ENCODE measurements at regions not wholly inside any gene's neighbourhood (a gene's known extent, or its start where the extent isn't known, plus 50 kb on each side); places are given as distances from the start of the nearest gene placed in this dataset.
"Not testable (repeated sequence)": the region's sequence is repeated elsewhere in the genome, so short reads cannot be mapped to it uniquely, and the experiment has no call there.

DNA sequence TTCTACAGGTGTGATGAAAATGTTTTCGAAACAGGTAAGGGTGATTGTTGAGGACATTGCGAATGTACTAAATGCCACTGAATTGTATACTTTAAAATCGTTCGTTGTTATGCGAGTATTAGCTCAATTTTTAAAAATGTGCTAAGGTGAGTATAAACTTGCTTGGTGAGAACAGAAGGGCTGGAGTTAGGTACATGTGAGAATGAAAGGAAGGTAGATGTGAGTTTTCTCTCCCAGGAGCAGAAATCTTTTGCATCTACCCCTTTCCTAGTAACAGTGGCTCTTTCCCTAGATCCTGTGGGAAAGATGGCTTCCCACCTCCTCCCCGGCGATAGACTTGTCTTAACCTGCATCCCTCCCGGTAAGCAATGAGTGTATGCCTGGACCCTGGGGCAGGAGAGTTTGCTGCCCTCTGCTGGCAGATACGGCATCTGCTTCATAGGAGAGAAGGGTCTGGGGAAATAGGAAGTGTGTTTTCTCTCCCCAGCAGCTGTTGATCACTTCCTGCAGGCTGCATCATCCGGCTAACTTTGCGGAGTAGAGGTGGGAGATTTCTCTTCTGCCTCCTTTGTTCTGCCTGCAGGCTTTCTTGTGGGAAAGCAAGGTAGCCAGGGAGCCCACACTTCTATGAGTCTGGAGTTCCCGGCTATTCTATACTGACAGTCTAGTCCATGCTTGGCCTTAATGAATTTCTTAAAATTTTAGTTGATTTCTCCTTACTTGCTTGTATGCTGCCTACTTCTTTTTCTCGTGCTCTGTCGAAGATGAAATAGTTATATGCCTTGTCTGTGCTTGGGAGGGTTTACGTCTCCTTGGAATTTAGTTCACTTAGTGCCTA lies 373.3 kb upstream of the SEMA6A start:
- no peaks in the 10 kb centered on the region for H3K9me3 ChIP-seq (ENCODE audit: control insufficient read depth in 2 of 2, insufficient read depth in 1 of 2, low read depth in 1 of 2, low read length in 1 of 2)
- no peaks in the 10 kb centered on the region for H3K27me3 ChIP-seq (ENCODE audit: control insufficient read depth in 3 of 3, insufficient read depth in 3 of 3, low read length in 3 of 3)
- no peaks in the 10 kb centered on the region for H3K36me3 ChIP-seq (ENCODE audit: control insufficient read depth in 3 of 3, insufficient read depth in 2 of 3, low read depth in 1 of 3, low read length in 3 of 3)
- H3K4me1 ChIP-seq (ENCODE audit: control insufficient read depth in 3 of 3, insufficient read depth in 2 of 3, low read depth in 1 of 3, low read length in 2 of 3): no peaks in the 10 kb centered on the region
- DNase-seq (peak; percentile 76 to 85), FAIRE-seq (no peak)
- no peak overlapping the region for H3K27ac ChIP-seq (ENCODE audit: low read depth in 1 of 3, low read length in 2 of 3)
- no peak overlapping the region for H3K4me3 ChIP-seq (ENCODE audit: low read depth in 1 of 3, low read length in 3 of 3)
- 56 to 67% (median 60%) methylated on average over 15 of the region's 15 CpGs for WGBS, 3 donors

DNA sequence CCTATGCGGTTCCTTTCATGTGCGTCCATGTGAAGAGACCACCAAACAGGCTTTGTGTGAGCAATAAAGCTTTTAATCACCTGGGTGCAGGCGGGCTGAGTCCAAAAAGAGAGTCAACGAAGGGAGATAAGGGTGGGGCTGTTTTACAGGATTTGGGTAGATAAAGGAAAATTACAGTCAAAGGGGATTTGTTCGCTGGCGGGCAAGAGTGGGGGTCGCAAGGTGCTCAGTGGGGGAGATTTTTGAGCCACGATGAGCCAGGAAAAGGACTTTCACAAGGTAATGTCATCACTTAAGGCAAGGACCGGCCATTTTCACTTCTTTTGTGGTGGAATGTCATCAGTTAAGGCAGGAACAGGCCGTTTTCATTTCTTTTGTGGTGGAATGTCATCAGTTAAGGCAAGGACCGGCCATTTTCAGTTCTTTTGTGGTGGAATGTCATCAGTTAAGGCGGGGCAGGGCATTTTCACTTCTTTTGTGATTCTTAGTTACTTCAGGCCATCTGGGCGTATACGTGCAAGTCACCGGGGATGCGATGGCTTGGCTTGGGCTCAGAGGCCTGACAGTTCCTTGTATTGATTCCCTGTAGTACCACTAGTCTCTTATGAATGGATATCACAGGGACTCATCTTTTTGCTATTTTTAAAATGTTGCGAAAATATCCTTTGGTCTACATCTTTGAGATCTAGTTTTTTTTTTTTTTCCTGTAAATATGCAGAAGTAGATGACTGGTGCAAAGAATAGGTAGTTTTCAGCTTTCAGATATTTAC lies 371.2 kb upstream of the SEMA6A start:
- not testable (repeated sequence) for H3K4me1 ChIP-seq (ENCODE audit: control insufficient read depth in 3 of 3, insufficient read depth in 2 of 3, low read depth in 1 of 3, low read length in 2 of 3); H3K36me3 ChIP-seq (ENCODE audit: control insufficient read depth in 3 of 3, insufficient read depth in 2 of 3, low read depth in 1 of 3, low read length in 3 of 3); H3K27me3 ChIP-seq (ENCODE audit: control insufficient read depth in 3 of 3, insufficient read depth in 3 of 3, low read length in 3 of 3); FAIRE-seq; H3K27ac ChIP-seq (ENCODE audit: low read depth in 1 of 3, low read length in 2 of 3); H3K4me3 ChIP-seq (ENCODE audit: low read depth in 1 of 3, low read length in 3 of 3); DNase-seq; H3K9me3 ChIP-seq (ENCODE audit: control insufficient read depth in 2 of 2, insufficient read depth in 1 of 2, low read depth in 1 of 2, low read length in 1 of 2)
- WGBS, 3 donors: 83 to 86% (median 84%) methylated on average over 17 of the region's 17 CpGs

DNA sequence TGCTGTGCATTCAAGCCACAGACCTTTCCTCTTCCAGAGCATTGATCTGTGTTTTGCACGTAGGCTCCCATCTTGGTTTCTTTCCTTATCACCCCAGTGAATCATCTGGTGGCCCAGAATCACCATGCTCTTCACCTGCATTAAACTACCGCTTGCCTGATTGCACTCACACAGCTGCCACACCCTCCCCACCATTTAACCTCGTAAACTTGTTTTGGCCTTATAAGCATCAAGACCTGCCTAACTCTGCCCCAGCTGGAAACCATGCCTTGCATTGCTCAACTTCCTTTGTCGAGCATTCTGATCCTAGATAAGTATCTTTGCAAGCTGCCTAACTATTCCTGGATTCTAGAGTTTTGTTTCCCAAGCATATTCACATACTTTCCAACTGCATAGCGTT lies 369.6 kb upstream of the SEMA6A start:
- no peak overlapping the region for H3K4me3 ChIP-seq (ENCODE audit: low read depth in 1 of 3, low read length in 3 of 3)
- H3K27me3 ChIP-seq (ENCODE audit: control insufficient read depth in 3 of 3, insufficient read depth in 3 of 3, low read length in 3 of 3): peaks cover 0 to 3% (median 0%) of the 10 kb centered on the region in 3 donors
- DNase-seq: no peak
- H3K9me3 ChIP-seq (ENCODE audit: control insufficient read depth in 2 of 2, insufficient read depth in 1 of 2, low read depth in 1 of 2, low read length in 1 of 2): no peaks in the 10 kb centered on the region
- H3K27ac ChIP-seq (ENCODE audit: low read depth in 1 of 3, low read length in 2 of 3): no peak overlapping the region
- H3K36me3 ChIP-seq (ENCODE audit: control insufficient read depth in 3 of 3, insufficient read depth in 2 of 3, low read depth in 1 of 3, low read length in 3 of 3): no peaks in the 10 kb centered on the region
- 40 to 70% (median 59%) methylated on average over 5 of the region's 5 CpGs for WGBS, 3 donors
- FAIRE-seq: no peak
- no peaks in the 10 kb centered on the region for H3K4me1 ChIP-seq (ENCODE audit: control insufficient read depth in 3 of 3, insufficient read depth in 2 of 3, low read depth in 1 of 3, low read length in 2 of 3)

DNA sequence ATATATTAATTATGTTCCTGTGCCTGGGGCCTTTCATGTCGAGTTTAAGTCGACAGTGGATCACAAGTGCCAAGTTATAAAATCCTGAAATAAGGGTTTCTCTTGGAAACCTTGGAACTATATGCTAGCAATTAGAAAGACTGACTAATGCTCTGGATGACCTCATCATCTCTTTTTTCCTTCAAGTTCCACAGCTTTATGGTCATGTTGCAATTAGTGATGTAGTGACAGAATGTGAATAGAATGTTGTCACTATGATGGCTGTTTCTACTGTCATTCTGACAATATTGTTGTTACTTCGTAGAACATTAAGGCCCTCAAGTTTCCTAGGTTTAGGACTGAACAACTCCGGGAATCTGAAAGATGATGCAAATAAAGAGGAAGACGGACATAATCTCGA lies 368.0 kb upstream of the SEMA6A start:
- Histone ChIP-seq H3K4me3 (ENCODE audit: low read depth in 1 of 3, low read length in 3 of 3) (no peak overlapping the region), H3K9me3 (ENCODE audit: control insufficient read depth in 2 of 2, insufficient read depth in 1 of 2, low read depth in 1 of 2, low read length in 1 of 2) (no peaks in the 10 kb centered on the region), H3K36me3 (ENCODE audit: control insufficient read depth in 3 of 3, insufficient read depth in 2 of 3, low read depth in 1 of 3, low read length in 3 of 3) (no peaks in the 10 kb centered on the region), H3K27me3 (ENCODE audit: control insufficient read depth in 3 of 3, insufficient read depth in 3 of 3, low read length in 3 of 3) (peaks cover 0 to 5% (median 0%) of the 10 kb centered on the region in 3 donors), H3K4me1 (ENCODE audit: control insufficient read depth in 3 of 3, insufficient read depth in 2 of 3, low read depth in 1 of 3, low read length in 2 of 3) (no peaks in the 10 kb centered on the region), H3K27ac (ENCODE audit: low read depth in 1 of 3, low read length in 2 of 3) (no peak overlapping the region)
- FAIRE-seq: no peak
- peak in 1 of 2 donors; percentile 8 for DNase-seq
- 68 to 80% (median 78%) methylated on average over 6 of the region's 6 CpGs for WGBS, 3 donors

DNA sequence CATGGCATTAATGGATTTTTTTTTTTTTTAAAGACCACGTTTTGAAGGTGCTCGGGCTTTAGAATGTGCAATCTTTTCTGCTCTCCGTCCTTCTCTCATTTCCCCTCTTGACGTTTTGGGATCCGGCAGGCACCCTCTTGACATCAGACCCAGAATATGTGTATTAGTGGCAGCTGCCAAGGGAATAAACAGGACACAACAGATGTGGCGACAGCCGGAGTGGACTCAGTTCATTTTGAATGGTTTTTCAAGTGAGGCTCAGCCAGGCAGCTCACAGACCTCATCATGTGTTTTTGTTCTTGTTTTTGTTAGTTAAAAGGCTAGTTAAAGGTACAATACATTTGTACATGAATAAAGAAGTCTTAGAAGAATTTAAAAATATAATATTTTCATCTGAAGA lies 365.0 kb upstream of the SEMA6A start:
- WGBS, 3 donors: 62 to 82% (median 75%) methylated on average over 7 of the region's 7 CpGs
- FAIRE-seq: no peak
- H3K36me3 ChIP-seq (ENCODE audit: control insufficient read depth in 3 of 3, insufficient read depth in 2 of 3, low read depth in 1 of 3, low read length in 3 of 3): no peaks in the 10 kb centered on the region
- H3K4me1 ChIP-seq (ENCODE audit: control insufficient read depth in 3 of 3, insufficient read depth in 2 of 3, low read depth in 1 of 3, low read length in 2 of 3): no peaks in the 10 kb centered on the region
- no peak overlapping the region for H3K4me3 ChIP-seq (ENCODE audit: low read depth in 1 of 3, low read length in 3 of 3)
- H3K9me3 ChIP-seq (ENCODE audit: control insufficient read depth in 2 of 2, insufficient read depth in 1 of 2, low read depth in 1 of 2, low read length in 1 of 2): no peaks in the 10 kb centered on the region
- peaks cover 0 to 5% (median 0%) of the 10 kb centered on the region in 3 donors for H3K27me3 ChIP-seq (ENCODE audit: control insufficient read depth in 3 of 3, insufficient read depth in 3 of 3, low read length in 3 of 3)
- H3K27ac ChIP-seq (ENCODE audit: low read depth in 1 of 3, low read length in 2 of 3): no peak overlapping the region
- no peak for DNase-seq

DNA sequence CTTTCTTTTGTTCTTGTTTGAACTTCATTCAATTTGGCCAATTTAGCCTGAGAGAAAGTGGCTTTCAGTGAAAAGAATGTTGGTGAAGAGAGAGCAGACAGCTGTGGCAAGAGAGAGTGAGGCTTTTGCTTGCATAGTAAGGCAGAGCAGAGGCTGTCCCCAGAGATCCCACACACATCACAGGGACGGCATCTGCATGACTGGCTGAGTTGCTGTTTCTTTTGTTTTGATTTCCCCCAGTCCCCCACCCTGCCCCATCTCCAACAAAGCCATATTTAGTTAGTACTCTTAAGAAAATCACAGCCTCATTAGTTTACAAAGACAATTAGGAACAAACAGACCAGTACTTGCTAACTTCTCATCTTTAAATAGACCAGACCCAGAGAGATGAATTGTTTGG lies 363.9 kb upstream of the SEMA6A start:
- Histone ChIP-seq H3K9me3 (ENCODE audit: control insufficient read depth in 2 of 2, insufficient read depth in 1 of 2, low read depth in 1 of 2, low read length in 1 of 2) (no peaks in the 10 kb centered on the region), H3K27me3 (ENCODE audit: control insufficient read depth in 3 of 3, insufficient read depth in 3 of 3, low read length in 3 of 3) (peaks cover 0 to 5% (median 0%) of the 10 kb centered on the region in 3 donors), H3K36me3 (ENCODE audit: control insufficient read depth in 3 of 3, insufficient read depth in 2 of 3, low read depth in 1 of 3, low read length in 3 of 3) (no peaks in the 10 kb centered on the region), H3K27ac (ENCODE audit: low read depth in 1 of 3, low read length in 2 of 3) (no peak overlapping the region), H3K4me3 (ENCODE audit: low read depth in 1 of 3, low read length in 3 of 3) (no peak overlapping the region), H3K4me1 (ENCODE audit: control insufficient read depth in 3 of 3, insufficient read depth in 2 of 3, low read depth in 1 of 3, low read length in 2 of 3) (no peaks in the 10 kb centered on the region)
- DNase-seq (no peak), FAIRE-seq (no peak)
- whole genome bisulfite sequencing, 3 donors: 23 to 56% (median 29%) methylated on average over 1 of the region's 1 CpG

DNA sequence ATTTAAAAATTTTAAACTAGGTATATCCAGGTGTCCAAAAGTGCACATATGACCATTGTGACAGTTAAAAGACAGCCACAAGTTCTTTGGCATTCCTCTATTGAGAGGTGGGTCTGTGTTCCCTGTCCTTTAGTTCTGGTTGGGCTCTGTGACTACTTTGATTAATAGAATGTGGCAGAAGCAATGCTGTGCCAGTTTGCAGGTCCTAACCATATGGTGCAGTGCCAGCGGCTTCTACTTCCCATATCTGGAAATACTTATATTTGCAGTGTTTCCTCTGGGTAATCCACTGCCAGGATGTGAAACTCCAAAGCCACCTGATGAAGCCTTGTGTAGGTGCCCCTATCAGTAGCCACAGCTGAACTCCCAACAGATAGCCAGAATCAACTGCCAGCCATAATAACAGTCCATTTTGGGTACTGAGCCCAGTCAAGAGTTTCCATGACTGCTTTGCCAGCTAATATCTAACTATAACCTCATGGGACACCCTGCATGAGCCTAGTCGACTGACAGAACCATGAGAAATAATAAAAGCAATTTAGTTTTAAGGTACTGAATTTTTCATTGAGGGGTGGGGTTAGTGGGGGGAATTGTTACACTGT lies 361.0 kb upstream of the SEMA6A start:
- 74 to 89% (median 85%) methylated on average over 2 of the region's 2 CpGs for WGBS, 3 donors
- no peaks in the 10 kb centered on the region for H3K36me3 ChIP-seq (ENCODE audit: control insufficient read depth in 3 of 3, insufficient read depth in 2 of 3, low read depth in 1 of 3, low read length in 3 of 3)

DNA sequence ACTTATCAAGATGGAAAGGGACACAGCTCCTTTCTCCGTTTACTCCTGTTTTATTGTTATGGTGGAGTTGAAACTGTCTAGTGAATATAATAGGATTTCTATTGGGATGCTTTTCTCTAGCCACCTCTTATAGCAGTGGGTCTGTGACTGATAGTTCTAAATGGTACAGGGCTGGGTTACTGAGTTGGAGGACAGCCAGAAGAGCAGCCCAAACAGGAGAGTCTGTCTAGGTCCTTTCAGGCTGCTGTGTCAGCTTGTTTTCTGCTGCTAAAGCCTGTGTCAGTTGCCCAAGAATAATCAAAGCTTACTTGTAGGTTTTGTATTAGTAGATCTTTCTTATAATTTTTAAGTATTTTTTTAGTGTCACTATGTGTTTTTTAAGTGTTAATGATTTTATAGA lies 356.0 kb upstream of the SEMA6A start:
- 63 to 90% (median 71%) methylated on average over 1 of the region's 1 CpG for WGBS, 3 donors
- Histone ChIP-seq H3K27me3 (ENCODE audit: control insufficient read depth in 3 of 3, insufficient read depth in 3 of 3, low read length in 3 of 3) (peaks cover 0 to 3% (median 0%) of the 10 kb centered on the region in 3 donors), H3K4me1 (ENCODE audit: control insufficient read depth in 3 of 3, insufficient read depth in 2 of 3, low read depth in 1 of 3, low read length in 2 of 3) (no peaks in the 10 kb centered on the region), H3K27ac (ENCODE audit: low read depth in 1 of 3, low read length in 2 of 3) (no peak overlapping the region), H3K36me3 (ENCODE audit: control insufficient read depth in 3 of 3, insufficient read depth in 2 of 3, low read depth in 1 of 3, low read length in 3 of 3) (no peaks in the 10 kb centered on the region), H3K4me3 (ENCODE audit: low read depth in 1 of 3, low read length in 3 of 3) (no peak overlapping the region), H3K9me3 (ENCODE audit: control insufficient read depth in 2 of 2, insufficient read depth in 1 of 2, low read depth in 1 of 2, low read length in 1 of 2) (no peaks in the 10 kb centered on the region)
- FAIRE-seq (no peak), DNase-seq (no peak)

More for the DNA sequence above, 361.0 kb upstream of the SEMA6A start:
- H3K4me3 ChIP-seq (ENCODE audit: low read depth in 1 of 3, low read length in 3 of 3): no peak overlapping the region
- no peaks in the 10 kb centered on the region for H3K9me3 ChIP-seq (ENCODE audit: control insufficient read depth in 2 of 2, insufficient read depth in 1 of 2, low read depth in 1 of 2, low read length in 1 of 2)
- H3K4me1 ChIP-seq (ENCODE audit: control insufficient read depth in 3 of 3, insufficient read depth in 2 of 3, low read depth in 1 of 3, low read length in 2 of 3): no peaks in the 10 kb centered on the region
- DNase-seq (no peak), FAIRE-seq (no peak)
- H3K27me3 ChIP-seq (ENCODE audit: control insufficient read depth in 3 of 3, insufficient read depth in 3 of 3, low read length in 3 of 3): peaks cover 0 to 5% (median 0%) of the 10 kb centered on the region in 3 donors
- no peak overlapping the region for H3K27ac ChIP-seq (ENCODE audit: low read depth in 1 of 3, low read length in 2 of 3)
